ENCODE measurements at regions not wholly inside any gene's neighbourhood (a gene's known extent, or its start where the extent isn't known, plus 50 kb on each side); places are given as distances from the start of the nearest gene placed in this dataset.

DNA sequence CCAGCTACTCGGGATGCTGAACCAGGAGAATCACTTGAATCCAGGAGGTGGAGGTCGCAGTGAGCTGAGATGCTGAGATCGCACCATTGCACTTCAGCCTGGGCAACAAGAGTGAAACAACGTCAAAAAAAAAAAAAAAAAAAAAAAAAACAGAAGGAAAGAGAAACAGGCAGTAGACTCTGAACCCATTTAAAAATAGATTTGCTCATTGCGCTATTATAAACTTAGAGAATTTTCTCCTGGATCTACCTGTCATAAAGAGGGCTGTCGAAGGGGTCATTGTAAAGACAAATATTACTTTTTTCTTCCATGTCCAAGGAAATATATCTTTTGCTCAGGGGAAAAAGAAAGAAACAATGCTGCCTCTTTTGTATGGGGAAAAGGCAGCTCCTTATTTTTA is 425.0 kb upstream of the ID2 start:
- no peak for TF ChIP-seq EZH2 (IDR thresholded peaks at IDR 0.05)
- no peak for TF ChIP-seq POLR2A (IDR thresholded peaks at IDR 0.05; ENCODE audit: borderline replicate concordance, extremely low read depth, insufficient read depth, insufficient read length)
- TF ChIP-seq SRF (IDR thresholded peaks at IDR 0.05; ENCODE audit: low read depth), result no peak
- TF ChIP-seq EZH2phosphoT487 (IDR thresholded peaks at IDR 0.05; ENCODE audit: borderline replicate concordance), result no peak
- TF ChIP-seq, protein P1, sequence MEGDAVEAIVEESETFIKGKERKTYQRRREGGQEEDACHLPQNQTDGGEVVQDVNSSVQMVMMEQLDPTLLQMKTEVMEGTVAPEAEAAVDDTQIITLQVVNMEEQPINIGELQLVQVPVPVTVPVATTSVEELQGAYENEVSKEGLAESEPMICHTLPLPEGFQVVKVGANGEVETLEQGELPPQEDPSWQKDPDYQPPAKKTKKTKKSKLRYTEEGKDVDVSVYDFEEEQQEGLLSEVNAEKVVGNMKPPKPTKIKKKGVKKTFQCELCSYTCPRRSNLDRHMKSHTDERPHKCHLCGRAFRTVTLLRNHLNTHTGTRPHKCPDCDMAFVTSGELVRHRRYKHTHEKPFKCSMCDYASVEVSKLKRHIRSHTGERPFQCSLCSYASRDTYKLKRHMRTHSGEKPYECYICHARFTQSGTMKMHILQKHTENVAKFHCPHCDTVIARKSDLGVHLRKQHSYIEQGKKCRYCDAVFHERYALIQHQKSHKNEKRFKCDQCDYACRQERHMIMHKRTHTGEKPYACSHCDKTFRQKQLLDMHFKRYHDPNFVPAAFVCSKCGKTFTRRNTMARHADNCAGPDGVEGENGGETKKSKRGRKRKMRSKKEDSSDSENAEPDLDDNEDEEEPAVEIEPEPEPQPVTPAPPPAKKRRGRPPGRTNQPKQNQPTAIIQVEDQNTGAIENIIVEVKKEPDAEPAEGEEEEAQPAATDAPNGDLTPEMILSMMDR (IDR thresholded peaks at IDR 0.05 in 2 of 3, conservative IDR thresholded peaks at IDR 0.05 in 1 of 3; ENCODE audit: borderline replicate concordance in 1 of 3, insufficient read depth in 1 of 3, low read depth in 2 of 3, low read length in 2 of 3), result no peak
- no peak for TF ChIP-seq SIN3A (IDR thresholded peaks at IDR 0.05; ENCODE audit: low read depth)
- TF ChIP-seq JUND (IDR thresholded peaks at IDR 0.05), result no peak
- TF ChIP-seq REST (IDR thresholded peaks at IDR 0.05; ENCODE audit: low read depth), result no peak
- no peak for TF ChIP-seq ZFX (IDR thresholded peaks at IDR 0.05)
- TF ChIP-seq POLR2AphosphoS5 (IDR thresholded peaks at IDR 0.05; ENCODE audit: low read depth, low read length), result no peak
- TF ChIP-seq CEBPB (IDR thresholded peaks at IDR 0.05; ENCODE audit: low read depth), result no peak
- TF ChIP-seq ZNF274 (IDR thresholded peaks at IDR 0.05; ENCODE audit: low read depth, low read length), result no peak
- TF ChIP-seq ELF1 (IDR thresholded peaks at IDR 0.05; ENCODE audit: borderline replicate concordance, low read depth), result no peak
